ENCODE measurements at regions not wholly inside any gene's neighbourhood (a gene's known extent, or its start where the extent isn't known, plus 50 kb on each side); places are given as distances from the start of the nearest gene placed in this dataset.
A peak's percentile ranks its signal among the peaks of the same experiment; 100 is the strongest.

DNA sequence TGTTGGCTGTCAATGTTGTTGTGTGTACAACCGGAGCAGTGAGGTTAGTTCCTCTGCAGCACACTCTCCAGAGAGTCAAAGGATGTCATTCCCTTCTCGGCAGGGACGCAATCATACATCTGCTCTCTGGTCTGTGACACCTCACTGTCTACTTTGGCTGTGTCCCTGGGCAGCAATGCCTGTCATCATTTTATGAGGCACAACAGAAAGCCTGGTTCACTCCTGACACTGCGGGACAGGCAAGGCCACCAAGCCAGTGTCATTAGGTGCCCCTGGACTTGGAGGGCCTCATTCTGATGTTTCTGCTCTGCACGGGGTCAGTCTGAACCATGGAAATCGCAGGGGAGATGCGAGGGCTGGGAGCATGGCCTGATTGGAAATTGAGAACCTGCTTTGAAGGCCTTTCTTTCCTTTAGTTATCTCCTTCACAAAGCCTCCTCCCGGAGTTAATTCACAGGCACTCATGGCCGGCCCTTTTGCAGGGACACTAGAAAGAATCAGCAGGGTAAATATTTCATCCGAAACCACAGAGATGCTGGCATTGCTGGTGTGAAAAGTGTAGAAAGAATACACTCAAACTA is 284.4 kb downstream of the ZNF536 start:
- H3K4me1 Mint-ChIP-seq, result peaks cover 16% of the 10 kb centered on the region
- no peak overlapping the region for H3K4me3 Mint-ChIP-seq
- H3K27me3 Mint-ChIP-seq (ENCODE audit: insufficient read depth, low read depth), result peaks cover 4% of the 10 kb centered on the region

DNA sequence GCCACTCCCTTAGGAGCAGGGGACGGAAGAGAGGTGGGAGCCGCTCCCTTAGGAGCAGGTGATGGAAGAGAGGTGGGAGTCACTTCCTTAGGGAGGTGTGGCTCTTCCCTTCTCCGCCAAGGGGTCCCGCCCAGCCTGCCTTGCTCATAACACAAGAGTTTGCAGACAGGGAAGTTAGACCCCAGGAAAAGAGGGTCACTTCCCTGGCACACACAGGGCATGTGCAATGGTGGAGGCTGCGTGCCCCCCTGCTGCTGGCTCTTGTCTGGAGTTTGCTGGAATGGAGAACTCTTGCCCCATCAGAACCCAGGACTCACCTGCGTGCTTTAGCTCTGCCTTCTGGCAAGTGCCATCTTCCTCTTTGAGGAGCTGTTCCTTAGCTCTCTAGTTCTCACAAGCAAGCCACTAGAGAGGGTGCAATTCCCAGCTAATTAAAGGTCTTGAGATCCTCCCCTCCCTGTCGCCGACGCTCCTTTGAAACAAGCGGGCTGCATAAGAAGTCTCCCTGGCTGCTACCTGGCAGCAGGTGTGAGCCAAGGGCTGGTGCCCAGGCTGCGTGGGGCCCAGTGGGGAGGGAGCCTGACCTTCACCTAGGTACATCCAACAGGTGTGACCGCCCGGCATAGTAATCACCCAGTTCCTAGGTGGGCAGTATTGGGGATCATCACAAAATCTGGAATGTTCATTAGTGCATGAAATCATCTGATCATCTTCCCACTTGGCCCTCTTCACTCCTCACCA is 281.6 kb downstream of the ZNF536 start:
- Mint-ChIP-seq H3K27ac (no peak overlapping the region), H3K27me3 (ENCODE audit: insufficient read depth, low read depth) (peaks cover 4% of the 10 kb centered on the region), H3K4me1 (peaks cover 37% of the 10 kb centered on the region), H3K36me3 (no peaks in the 10 kb centered on the region), H3K9me3 (peaks cover 2% of the 10 kb centered on the region), H3K4me3 (no peak overlapping the region)
- no peak for DNase-seq (ENCODE audit: low spot score)
- no peak for TF ChIP-seq EZH2 (IDR thresholded peaks at IDR 0.05)
- TF ChIP-seq, protein P1, sequence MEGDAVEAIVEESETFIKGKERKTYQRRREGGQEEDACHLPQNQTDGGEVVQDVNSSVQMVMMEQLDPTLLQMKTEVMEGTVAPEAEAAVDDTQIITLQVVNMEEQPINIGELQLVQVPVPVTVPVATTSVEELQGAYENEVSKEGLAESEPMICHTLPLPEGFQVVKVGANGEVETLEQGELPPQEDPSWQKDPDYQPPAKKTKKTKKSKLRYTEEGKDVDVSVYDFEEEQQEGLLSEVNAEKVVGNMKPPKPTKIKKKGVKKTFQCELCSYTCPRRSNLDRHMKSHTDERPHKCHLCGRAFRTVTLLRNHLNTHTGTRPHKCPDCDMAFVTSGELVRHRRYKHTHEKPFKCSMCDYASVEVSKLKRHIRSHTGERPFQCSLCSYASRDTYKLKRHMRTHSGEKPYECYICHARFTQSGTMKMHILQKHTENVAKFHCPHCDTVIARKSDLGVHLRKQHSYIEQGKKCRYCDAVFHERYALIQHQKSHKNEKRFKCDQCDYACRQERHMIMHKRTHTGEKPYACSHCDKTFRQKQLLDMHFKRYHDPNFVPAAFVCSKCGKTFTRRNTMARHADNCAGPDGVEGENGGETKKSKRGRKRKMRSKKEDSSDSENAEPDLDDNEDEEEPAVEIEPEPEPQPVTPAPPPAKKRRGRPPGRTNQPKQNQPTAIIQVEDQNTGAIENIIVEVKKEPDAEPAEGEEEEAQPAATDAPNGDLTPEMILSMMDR (IDR thresholded peaks at IDR 0.05), result no peak
- H3K79me2 ChIP-seq (ENCODE audit: low read depth), result no peaks in the 10 kb centered on the region
- H3K27ac ChIP-seq, result no peak overlapping the region
- no peak overlapping the region for H3K4me3 ChIP-seq
- no peaks in the 10 kb centered on the region for H3K36me3 ChIP-seq
- no peaks in the 10 kb centered on the region for H3K27me3 ChIP-seq
- H3K4me1 ChIP-seq, result peaks cover 26% of the 10 kb centered on the region
- no peaks in the 10 kb centered on the region for H4K20me1 ChIP-seq (ENCODE audit: low read depth)
- H2AFZ ChIP-seq (replicated peaks), result no peak overlapping the region
- H3K4me2 ChIP-seq, result no peak overlapping the region
- no peaks in the 10 kb centered on the region for H3K9me3 ChIP-seq (ENCODE audit: low read depth)
- no peaks in the 10 kb centered on the region for H3F3A ChIP-seq (ENCODE audit: low read depth)
- H3K9ac ChIP-seq, result no peak overlapping the region

More for the DNA sequence above, 284.4 kb downstream of the ZNF536 start:
- Histone ChIP-seq H4K20me1 (ENCODE audit: low read depth) (no peaks in the 10 kb centered on the region), H2AFZ (replicated peaks) (no peak overlapping the region), H3K36me3 (no peaks in the 10 kb centered on the region), H3K4me2 (no peak overlapping the region), H3K9me3 (ENCODE audit: low read depth) (no peaks in the 10 kb centered on the region), H3K27me3 (no peaks in the 10 kb centered on the region), H3K4me1 (peaks cover 12% of the 10 kb centered on the region), H3K79me2 (ENCODE audit: low read depth) (no peaks in the 10 kb centered on the region), H3F3A (ENCODE audit: low read depth) (no peaks in the 10 kb centered on the region), H3K27ac (no peak overlapping the region), H3K9ac (no peak overlapping the region), H3K4me3 (no peak overlapping the region)
- Mint-ChIP-seq H3K36me3 (no peaks in the 10 kb centered on the region), H3K9me3 (peaks cover 9% of the 10 kb centered on the region), H3K27ac (no peak overlapping the region)
- TF ChIP-seq EZH2phosphoT487 (IDR thresholded peaks at IDR 0.05) (no peak), EZH2 (IDR thresholded peaks at IDR 0.05) (no peak)
- TF ChIP-seq, protein P1 (IDR thresholded peaks at IDR 0.05), result no peak
- no peak for DNase-seq (ENCODE audit: low spot score)

DNA sequence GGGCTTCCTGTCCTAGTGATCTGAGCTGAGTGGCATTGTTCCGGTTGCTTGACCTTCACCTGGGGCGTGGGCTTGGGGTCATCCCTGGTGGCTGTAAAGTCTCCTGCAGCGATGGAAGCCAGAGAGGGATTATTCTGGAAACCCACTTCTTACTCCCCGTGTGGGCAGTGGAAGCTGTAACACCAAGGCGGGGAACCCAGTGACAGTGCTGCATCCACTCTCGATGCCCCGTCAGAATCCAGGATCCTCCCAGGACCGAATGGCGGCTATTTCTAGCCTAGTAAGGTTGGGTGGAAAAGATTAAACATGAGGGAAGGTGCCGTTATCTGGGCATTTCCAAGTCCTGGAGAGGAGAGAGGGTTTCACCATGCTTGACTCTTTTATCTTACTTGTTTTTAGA is 280.6 kb downstream of the ZNF536 start:
- peak overlapping the region; percentile 59 for H3K4me3 Mint-ChIP-seq
- peaks cover 6% of the 10 kb centered on the region for H3K27me3 Mint-ChIP-seq (ENCODE audit: insufficient read depth, low read depth)
- Histone ChIP-seq H3K4me3 (no peak overlapping the region), H3K27ac (no peak overlapping the region), H3K9me3 (ENCODE audit: low read depth) (no peaks in the 10 kb centered on the region), H3K79me2 (ENCODE audit: low read depth) (no peaks in the 10 kb centered on the region), H3K36me3 (no peaks in the 10 kb centered on the region), H2AFZ (replicated peaks) (no peak overlapping the region), H4K20me1 (ENCODE audit: low read depth) (no peaks in the 10 kb centered on the region), H3K4me2 (no peak overlapping the region), H3K9ac (no peak overlapping the region), H3K27me3 (no peaks in the 10 kb centered on the region), H3F3A (ENCODE audit: low read depth) (no peaks in the 10 kb centered on the region), H3K4me1 (peaks cover 32% of the 10 kb centered on the region)
- peak overlapping the region; percentile 35 for H3K27ac Mint-ChIP-seq
- no peak for DNase-seq (ENCODE audit: low spot score)
- TF ChIP-seq EZH2phosphoT487 (IDR thresholded peaks at IDR 0.05) (no peak), EZH2 (IDR thresholded peaks at IDR 0.05) (no peak)
- TF ChIP-seq, protein P1 (IDR thresholded peaks at IDR 0.05), result no peak
- H3K36me3 Mint-ChIP-seq, result no peaks in the 10 kb centered on the region
- H3K4me1 Mint-ChIP-seq, result peaks cover 48% of the 10 kb centered on the region
- no peaks in the 10 kb centered on the region for H3K9me3 Mint-ChIP-seq

Measured in neural progenitor cell (in vitro differentiated cells).